ENCODE measurements at regions not wholly inside any gene's neighbourhood (a gene's known extent, or its start where the extent isn't known, plus 50 kb on each side); places are given as distances from the start of the nearest gene placed in this dataset.
"Not testable (repeated sequence)": the region's sequence is repeated elsewhere in the genome, so short reads cannot be mapped to it uniquely, and the experiment has no call there.

GRCh38 chr12:67483871-67484554, 164.5 kb upstream of the DYRK2 start:
- no peak overlapping the region for H3K4me3 ChIP-seq (ENCODE audit: low read depth, low read length)
- DNase-seq (ENCODE audit: low read depth), result peak; percentile 49
- TF ChIP-seq CTCF (IDR thresholded peaks at IDR 0.05; ENCODE audit: control insufficient read depth, extremely low read depth, insufficient read depth), result no peak

- TF ChIP-seq CTCF (IDR thresholded peaks at IDR 0.05; ENCODE audit: control insufficient read depth, extremely low read depth, insufficient read depth), result no peak
- DNase-seq (ENCODE audit: low read depth), result no peak
- no peak overlapping the region for H3K4me3 ChIP-seq (ENCODE audit: low read depth, low read length)
Observed at GRCh38 chr12:67484791-67485480, 163.6 kb upstream of the DYRK2 start.

GRCh38 chr12:67486671-67487070, 161.9 kb upstream of the DYRK2 start:
- no peak overlapping the region for H3K4me3 ChIP-seq (ENCODE audit: low read depth, low read length)
- no peak for TF ChIP-seq CTCF (IDR thresholded peaks at IDR 0.05; ENCODE audit: control insufficient read depth, extremely low read depth, insufficient read depth)
- no peak for DNase-seq (ENCODE audit: low read depth)

GRCh38 chr12:67488349-67488748, 160.2 kb upstream of the DYRK2 start:
- DNase-seq (ENCODE audit: low read depth); H3K4me3 ChIP-seq (ENCODE audit: low read depth, low read length): not testable (repeated sequence)

- TF ChIP-seq CTCF (IDR thresholded peaks at IDR 0.05; ENCODE audit: control insufficient read depth, extremely low read depth, insufficient read depth), result no peak
- H3K4me3 ChIP-seq (ENCODE audit: low read depth, low read length), result no peak overlapping the region
- DNase-seq (ENCODE audit: low read depth), result no peak
Observed at GRCh38 chr12:67489007-67489406, 159.5 kb upstream of the DYRK2 start.

GRCh38 chr12:67496581-67496980, 152.0 kb upstream of the DYRK2 start:
- no peak for TF ChIP-seq CTCF (IDR thresholded peaks at IDR 0.05; ENCODE audit: control insufficient read depth, extremely low read depth, insufficient read depth)
- no peak overlapping the region for H3K4me3 ChIP-seq (ENCODE audit: low read depth, low read length)
- peak; percentile 53 for DNase-seq (ENCODE audit: low read depth)

GRCh38 chr12:67498991-67499390, 149.6 kb upstream of the DYRK2 start:
- no peak overlapping the region for H3K4me3 ChIP-seq (ENCODE audit: low read depth, low read length)
- TF ChIP-seq CTCF (IDR thresholded peaks at IDR 0.05; ENCODE audit: control insufficient read depth, extremely low read depth, insufficient read depth), result no peak
- DNase-seq (ENCODE audit: low read depth), result no peak
